HG03097 (cell line): ENCODE measurements at regions not wholly inside any gene's neighbourhood (a gene's known extent, or its start where the extent isn't known, plus 50 kb on each side); places are given as distances from the start of the nearest gene placed in this dataset.

ENCODE experiments used
- ATAC-seq: cut with Tn5 transposase; IDR thresholded peaks from one replicate; pipeline ENCODE4 v1.9.1; 2021; ENCODE audit not compliant: unreplicated experiment, low FRiP score

GRCh38 chr4:12729384-12729783 lies 754.8 kb downstream of the RAB28 start:
- no peak for ATAC-seq

GRCh38 chr4:12724510-12724909 lies 759.6 kb downstream of the RAB28 start:
- ATAC-seq, result no peak

GRCh38 chr4:12723849-12724447 lies 760.2 kb downstream of the RAB28 start:
- no peak for ATAC-seq

- ATAC-seq, result no peak
Measured at GRCh38 chr4:12716896-12717295, 767.2 kb downstream of the RAB28 start.

DNA sequence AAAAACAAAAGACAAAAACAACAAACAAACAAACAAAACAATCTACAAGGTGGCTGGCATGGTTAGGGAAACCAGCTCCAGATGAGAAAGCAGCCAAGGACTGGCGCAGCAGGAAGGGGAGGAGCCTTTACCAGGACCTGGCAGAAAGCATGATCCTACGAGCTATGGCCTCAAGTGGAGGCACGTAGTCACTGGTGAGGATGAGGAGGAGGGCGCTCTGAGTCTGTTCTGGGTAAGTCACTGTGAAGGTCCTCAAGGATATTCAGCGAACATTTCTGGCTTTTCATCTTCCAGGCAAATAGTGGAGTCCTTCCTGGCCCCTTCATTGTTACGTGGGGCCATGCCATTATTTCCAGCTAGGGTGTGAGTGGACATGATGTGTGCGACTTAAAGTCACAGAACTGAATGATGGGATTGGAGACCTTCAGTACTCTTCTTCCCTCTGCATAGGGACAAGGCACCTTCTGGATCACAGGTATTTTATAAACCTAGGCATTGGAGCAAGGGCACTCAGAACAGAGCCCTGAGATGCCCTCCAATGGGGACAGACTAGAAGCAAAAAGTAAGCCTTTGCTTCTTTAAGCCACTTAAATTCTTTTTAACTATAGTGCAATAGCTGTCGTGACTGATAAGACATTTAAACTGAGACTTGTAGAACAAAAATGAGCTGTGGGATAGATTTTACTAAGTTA lies 771.3 kb downstream of the RAB28 start:
- no peak for ATAC-seq

DNA sequence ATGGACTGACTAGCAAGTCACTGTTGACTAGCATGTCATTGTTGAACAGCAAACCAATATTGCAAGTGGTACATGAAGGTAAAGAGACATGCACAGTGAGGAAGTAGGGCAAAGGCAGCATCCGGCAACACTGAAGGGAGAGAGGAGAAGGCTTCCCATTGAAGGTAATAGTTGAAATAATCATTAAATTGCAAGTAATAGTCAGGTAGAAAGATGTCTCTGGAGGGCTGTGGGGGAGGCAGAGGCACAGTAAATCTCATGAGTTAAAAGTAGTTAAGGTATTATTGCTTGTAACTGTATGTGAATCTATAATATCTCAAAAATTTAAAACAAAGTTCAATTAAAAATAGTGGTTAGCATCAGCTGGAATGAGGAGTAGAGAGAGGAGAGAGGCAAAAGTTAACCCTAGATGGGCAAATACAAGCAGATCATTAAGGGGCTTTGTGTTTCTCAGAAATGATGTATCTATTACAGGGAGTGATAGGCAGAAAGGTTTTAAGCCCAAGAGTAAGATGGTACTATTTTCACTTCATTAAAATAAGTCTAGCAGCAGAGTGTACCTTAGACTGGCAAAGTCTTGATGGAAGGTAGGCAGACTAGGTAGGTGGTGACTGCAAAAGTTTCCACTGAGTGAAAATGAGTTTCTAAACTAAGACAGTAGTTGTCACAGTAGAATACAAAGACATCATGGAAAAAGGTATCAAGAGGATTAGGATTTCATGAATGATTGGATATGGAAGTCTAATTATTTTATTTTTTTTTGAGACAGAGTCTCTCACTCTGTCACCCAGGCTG lies 776.6 kb downstream of the RAB28 start:
- no peak for ATAC-seq

- no peak for ATAC-seq
Measured at GRCh38 chr4:12703036-12703435, 781.1 kb downstream of the RAB28 start.

GRCh38 chr4:12701384-12701783 lies 782.8 kb downstream of the RAB28 start:
- no peak for ATAC-seq

DNA sequence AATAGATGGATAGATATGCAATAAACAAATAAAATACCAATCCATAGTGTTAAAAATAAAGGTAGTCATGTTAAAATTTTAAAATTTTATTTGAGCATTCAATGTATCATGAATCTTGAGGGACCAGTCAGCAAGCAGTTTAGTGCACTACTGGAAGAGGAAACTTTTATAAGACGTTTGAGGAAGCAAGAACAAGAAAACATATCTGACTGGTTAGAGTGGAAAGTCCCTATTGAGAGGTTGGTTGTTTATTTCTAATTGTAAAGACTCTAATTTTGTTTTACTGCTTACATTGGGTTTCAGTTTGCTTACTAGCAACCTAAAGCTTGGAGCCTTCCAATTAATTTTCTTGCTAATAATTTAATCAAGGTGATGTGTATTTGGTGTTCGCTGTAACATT lies 786.2 kb downstream of the RAB28 start:
- ATAC-seq, result no peak

DNA sequence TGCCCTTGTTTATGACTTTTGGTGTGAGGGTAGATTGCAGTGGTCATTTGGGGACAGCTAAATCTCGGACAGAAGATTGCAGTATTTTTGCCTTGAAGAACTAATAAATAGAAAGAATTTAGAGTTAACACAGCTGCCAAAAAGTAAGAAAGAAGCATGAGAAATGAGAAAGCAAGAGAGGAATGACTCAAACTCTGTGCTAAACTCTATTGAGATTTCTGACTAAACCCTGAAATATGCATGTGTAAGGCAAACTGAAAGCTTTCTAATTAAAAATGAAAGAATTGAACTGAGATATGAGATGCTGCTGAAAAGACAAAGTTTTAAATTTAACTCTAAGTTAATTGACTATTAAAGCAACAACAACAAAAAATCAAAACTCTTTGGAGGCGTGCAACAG lies 791.3 kb downstream of the RAB28 start:
- no peak for ATAC-seq

DNA sequence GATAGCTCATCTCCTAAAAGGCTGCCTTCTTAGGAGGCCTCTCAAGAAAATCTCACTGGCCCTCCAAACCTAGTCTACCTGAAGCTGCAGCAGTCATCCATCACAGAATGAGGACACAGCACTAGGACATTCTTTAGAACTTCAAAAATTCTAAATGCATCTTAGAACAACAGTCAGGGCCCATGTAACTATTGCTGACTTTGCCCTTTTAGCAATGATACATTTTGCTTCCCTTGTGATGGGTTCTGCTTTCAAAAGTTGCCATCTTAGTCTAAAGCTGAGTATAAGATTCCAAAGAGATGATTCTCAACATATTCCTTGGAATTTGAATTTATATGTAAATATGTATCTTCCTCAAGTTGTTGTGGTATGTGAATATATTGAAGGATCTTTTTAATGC lies 793.0 kb downstream of the RAB28 start:
- ATAC-seq, result no peak

DNA sequence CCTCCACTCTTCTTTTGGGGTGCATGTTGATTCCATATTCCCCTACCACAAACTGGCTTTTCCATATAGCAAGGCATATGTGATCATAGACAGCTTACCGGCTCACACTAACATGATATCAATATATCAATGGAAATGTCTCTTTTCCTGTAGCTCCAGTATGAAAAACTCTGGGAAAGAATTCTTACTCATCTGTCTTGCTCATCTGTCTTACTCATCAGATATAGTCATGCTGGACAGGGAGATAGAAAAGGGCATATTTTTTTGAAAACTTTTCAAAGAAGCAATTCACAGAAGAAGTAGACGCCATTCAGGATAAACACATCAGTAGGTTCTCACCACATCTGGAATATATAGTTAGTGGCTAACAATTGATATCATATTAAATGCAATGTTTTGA lies 794.7 kb downstream of the RAB28 start:
- no peak for ATAC-seq

GRCh38 chr4:12679217-12679616 lies 804.9 kb downstream of the RAB28 start:
- no peak for ATAC-seq

DNA sequence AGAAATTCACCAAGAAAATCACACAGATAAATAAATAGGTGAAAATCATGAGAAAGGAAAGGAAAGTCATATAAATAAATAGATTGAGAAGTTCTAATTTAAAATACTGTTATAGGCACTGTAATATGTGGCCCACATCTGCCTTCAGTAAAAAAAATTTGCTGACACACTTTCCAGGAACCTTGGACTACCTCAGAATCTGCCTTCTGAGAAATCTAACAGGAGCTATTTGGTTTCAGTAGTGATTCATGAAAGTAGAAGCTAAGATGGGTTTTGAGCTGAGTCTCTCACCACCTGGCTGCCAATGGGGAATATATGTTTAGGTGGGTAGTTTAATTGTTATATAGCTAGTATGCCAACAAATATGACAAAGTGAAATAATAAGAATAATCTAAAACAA lies 810.0 kb downstream of the RAB28 start:
- ATAC-seq, result no peak

DNA sequence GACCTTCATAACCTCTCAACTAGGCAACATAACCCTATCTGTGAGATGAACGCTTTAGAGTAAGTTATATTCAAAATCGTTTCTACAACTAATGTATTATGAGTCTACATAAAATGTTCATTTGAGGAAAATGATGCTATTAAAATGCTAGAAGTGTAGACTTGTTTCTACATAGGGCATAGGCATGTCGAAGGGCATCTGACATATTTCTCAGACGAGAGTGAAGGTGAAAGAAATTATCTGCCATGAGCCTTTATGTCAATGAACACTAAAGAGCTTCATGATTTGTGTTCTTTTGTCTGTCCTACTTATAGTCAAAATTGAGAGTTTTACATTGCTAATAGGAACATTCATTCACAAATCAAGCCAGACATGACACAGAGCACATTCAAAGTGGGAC lies 811.8 kb downstream of the RAB28 start:
- no peak for ATAC-seq

GRCh38 chr4:12658146-12658545 lies 826.0 kb downstream of the RAB28 start:
- no peak for ATAC-seq

DNA sequence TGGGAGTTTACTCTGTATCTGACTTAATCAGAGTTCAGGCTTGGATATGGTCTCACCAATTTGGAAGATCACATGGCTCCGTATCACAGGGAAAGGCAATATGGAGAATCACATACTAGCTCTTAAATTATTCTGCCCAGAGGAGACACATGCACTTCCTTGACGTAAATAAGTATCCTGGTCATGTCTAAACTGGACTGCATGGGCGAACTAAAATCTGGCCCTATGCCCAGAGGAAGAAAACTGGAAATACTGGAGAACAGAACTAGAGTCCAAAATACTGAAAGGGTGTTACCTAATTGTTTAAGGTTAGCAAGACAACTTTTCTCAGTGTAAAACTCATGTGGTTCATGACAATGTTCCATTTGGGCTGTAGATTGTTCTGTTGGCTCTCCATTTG lies 832.3 kb downstream of the RAB28 start:
- no peak for ATAC-seq

DNA sequence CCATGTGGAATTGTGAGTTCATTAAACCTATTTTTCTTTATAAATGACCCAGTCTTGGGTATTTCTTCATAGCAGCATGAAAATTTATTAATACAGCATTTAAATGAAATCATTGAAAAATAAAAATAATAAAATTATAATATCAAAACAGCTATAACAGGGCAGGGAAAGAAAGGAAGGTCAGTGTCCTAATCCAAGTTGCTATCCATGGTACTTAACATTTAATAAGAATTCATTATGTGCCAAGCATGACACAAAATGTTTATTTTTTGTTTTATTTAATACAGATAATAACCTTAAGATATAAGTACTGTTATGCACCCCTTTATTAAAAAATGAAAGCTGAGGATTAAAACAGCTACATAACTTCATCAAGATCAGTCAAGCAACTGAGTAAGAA lies 838.4 kb downstream of the RAB28 start:
- ATAC-seq, result no peak

GRCh38 chr4:12644261-12644660 lies 839.9 kb downstream of the RAB28 start:
- ATAC-seq, result no peak

DNA sequence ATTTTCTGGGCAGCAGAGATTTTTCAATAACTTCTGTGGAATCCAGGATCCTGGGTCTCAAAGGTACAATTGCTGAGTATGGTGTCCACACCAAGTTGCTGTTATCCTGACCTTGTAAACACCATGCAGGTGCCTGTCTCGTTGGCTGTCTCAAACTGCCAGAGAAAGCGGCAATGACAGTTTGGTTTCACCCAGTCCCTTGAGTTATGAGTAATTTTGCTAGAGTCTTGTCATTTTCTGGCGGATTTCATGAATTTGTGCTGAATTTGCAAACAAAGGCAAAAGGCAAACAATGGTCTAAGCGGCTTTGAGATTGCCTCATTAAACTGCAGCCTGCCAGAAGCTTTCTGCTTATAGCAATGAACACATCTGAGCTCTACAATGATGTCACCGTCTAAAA lies 847.9 kb downstream of the RAB28 start:
- ATAC-seq, result no peak

DNA sequence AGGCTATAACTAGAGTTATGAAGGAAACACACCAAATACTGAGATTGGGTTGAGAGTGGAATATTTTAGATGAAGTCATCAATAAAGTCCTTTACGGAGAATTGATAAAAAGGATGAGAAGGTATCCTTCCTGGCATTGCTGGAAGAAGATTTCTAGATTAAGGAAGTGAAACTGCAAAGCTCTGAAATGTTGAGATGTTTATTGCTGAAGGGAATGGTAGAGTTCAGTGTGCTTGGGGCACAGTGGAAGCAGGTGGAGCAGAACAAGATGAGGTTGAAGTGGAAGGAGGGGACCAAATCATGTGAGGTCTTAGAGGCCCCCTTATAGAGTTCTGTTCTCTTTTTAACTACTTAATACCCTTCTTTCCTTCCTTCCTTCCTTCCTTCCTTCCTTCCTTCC lies 848.5 kb downstream of the RAB28 start:
- no peak for ATAC-seq
